Astrocyte (in vitro differentiated cells and primary cell): ENCODE measurements at regions not wholly inside any gene's neighbourhood (a gene's known extent, or its start where the extent isn't known, plus 50 kb on each side); places are given as distances from the start of the nearest gene placed in this dataset.

Source experiments
- DNase-seq: peaks from one replicate; pipeline ENCODE4 v3.0.0-alpha.2; 2010; ENCODE audit warnings: low read depth
- FAIRE-seq: peaks from 2 replicates; lab custom pipeline; 2011; peaks lifted over from hg19 to GRCh38; lab: Jason Lieb, UNC
- H2AFZ ChIP-seq: 2 replicates; pipeline ENCODE4 v1.6.0; 2012; ENCODE audit warnings: low read depth, low read length, inconsistent platforms
- H3K27ac ChIP-seq: 2 replicates; pipeline ENCODE4 v1.5.1; 2011; ENCODE audit warnings: low read depth, low read length, inconsistent platforms
- H3K27me3 ChIP-seq: 2 replicates; pipeline ENCODE4 v1.6.0; 2011; ENCODE audit warnings: low read length, inconsistent platforms; ENCODE audit not compliant: insufficient read depth
- H3K36me3 ChIP-seq: 2 replicates; pipeline ENCODE4 v1.5.1; 2011; ENCODE audit warnings: low read length, inconsistent platforms; ENCODE audit not compliant: insufficient read depth
- H3K4me1 ChIP-seq: 2 replicates; pipeline ENCODE4 v1.5.1; 2011; ENCODE audit warnings: low read length, inconsistent platforms; ENCODE audit not compliant: insufficient read depth
- H3K4me2 ChIP-seq: 2 replicates; pipeline ENCODE4 v1.6.0; 2012; ENCODE audit warnings: low read length, inconsistent platforms
- H3K4me3 ChIP-seq: 2 replicates; pipeline ENCODE4 v1.5.1; 2011; ENCODE audit warnings: low read depth, mild to moderate bottlenecking, low read length, inconsistent platforms; ENCODE audit not compliant: insufficient read depth
- H3K79me2 ChIP-seq: 2 replicates; pipeline ENCODE4 v1.6.0; 2012; ENCODE audit warnings: mild to moderate bottlenecking, low read length, inconsistent platforms; ENCODE audit not compliant: insufficient read depth
- H3K9ac ChIP-seq: 2 replicates; pipeline ENCODE4 v1.6.0; 2012; ENCODE audit warnings: mild to moderate bottlenecking, low read length, inconsistent platforms
- H3K9me3 ChIP-seq: 2 replicates; pipeline ENCODE4 v1.5.1; 2012; ENCODE audit warnings: low read depth, mild to moderate bottlenecking, low read length, inconsistent platforms; ENCODE audit not compliant: insufficient read depth
- H4K20me1 ChIP-seq: 2 replicates; pipeline ENCODE4 v1.6.0; 2012; ENCODE audit warnings: low read length, inconsistent platforms; ENCODE audit not compliant: insufficient read depth
- H3K27ac Mint-ChIP-seq: one replicate; pipeline ENCODE4 v1.8.0; 2021; ENCODE audit warnings: mild to moderate bottlenecking, mixed read lengths; ENCODE audit not compliant: unreplicated experiment
- H3K27me3 Mint-ChIP-seq: one replicate; pipeline ENCODE4 v1.8.0; 2021; ENCODE audit warnings: low read depth, mixed read lengths; ENCODE audit not compliant: unreplicated experiment
- H3K36me3 Mint-ChIP-seq: one replicate; pipeline ENCODE4 v1.8.0; 2021; ENCODE audit warnings: low read depth, mixed read lengths; ENCODE audit not compliant: unreplicated experiment
- H3K4me1 Mint-ChIP-seq: one replicate; pipeline ENCODE4 v1.8.0; 2021; ENCODE audit warnings: low read depth, mixed read lengths; ENCODE audit not compliant: unreplicated experiment
- H3K4me3 Mint-ChIP-seq: one replicate; pipeline ENCODE4 v1.8.0; 2021; ENCODE audit warnings: mild to moderate bottlenecking, moderate library complexity, mixed read lengths; ENCODE audit not compliant: unreplicated experiment
- H3K9me3 Mint-ChIP-seq: one replicate; pipeline ENCODE4 v1.8.0; 2021; ENCODE audit warnings: mild to moderate bottlenecking, mixed read lengths; ENCODE audit not compliant: unreplicated experiment
- EZH2 ChIP-seq: IDR thresholded peaks from 2 replicates; pipeline ENCODE4 v1.6.1; 2012; ENCODE audit warnings: mild to moderate bottlenecking, low read length, inconsistent platforms; ENCODE audit not compliant: insufficient read depth
- TF ChIP-seq, protein P1 (sequence below): IDR thresholded peaks from 2 replicates; pipeline ENCODE4 v1.5.1; 2011; ENCODE audit warnings: low read depth, mild to moderate bottlenecking, inconsistent platforms, low read length, moderate library complexity; ENCODE audit not compliant: insufficient read depth

DNA sequence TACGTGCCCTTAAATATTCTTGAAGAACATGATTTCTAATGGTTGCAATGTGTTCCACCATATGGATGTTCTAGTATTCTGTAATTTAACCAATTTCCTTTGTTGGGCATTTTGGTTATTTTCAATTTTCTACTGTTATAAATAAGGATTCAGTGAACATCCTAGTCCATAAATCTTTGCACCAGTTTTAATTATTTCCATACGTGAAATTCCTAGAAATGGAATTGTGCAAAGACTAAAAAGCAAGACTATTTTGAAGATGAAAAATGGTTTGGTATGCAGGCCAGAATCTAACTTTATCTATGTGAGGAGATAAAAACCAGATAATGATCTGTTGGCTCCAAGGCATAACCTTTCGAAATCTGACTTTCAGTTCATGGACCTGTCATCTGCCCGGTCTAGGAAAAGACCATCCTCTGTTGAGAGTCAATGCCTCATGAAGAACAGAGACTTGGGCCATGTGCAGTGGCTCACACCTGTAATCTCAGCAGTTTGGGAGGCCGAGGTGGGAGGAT lies 633.2 kb upstream of the NRP1 start:
- no peaks in the 10 kb centered on the region for H3K4me1 ChIP-seq

DNA sequence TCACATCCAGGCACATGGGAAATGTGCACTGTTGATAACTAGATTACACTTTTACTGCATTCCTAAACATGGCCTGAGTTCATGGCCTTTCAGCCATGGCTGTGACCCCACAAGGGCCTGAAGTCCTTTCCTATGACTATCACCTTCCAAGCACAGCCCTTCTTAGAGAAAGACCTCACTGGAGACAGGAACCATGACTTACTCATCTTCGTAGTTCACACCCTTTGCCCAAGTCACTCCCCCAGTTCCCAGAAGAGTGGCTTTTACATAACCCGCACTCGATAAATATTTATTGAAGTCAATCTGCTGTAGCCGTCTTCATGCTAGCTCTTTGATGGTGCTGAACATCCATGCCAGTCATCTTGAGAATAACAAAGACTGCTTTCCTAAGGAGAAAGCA lies 632.5 kb upstream of the NRP1 start:
- no peak for FAIRE-seq
- Histone ChIP-seq H3K36me3 (no peaks in the 10 kb centered on the region), H2AFZ (no peak overlapping the region), H3K79me2 (no peaks in the 10 kb centered on the region), H3K4me2 (no peak overlapping the region), H3K27me3 (peaks cover 2% of the 10 kb centered on the region), H3K9ac (no peak overlapping the region), H3K9me3 (no peaks in the 10 kb centered on the region), H3K27ac (no peak overlapping the region), H4K20me1 (no peaks in the 10 kb centered on the region), H3K4me1 (no peaks in the 10 kb centered on the region), H3K4me3 (no peak overlapping the region)
- Mint-ChIP-seq H3K9me3 (peaks cover 6% of the 10 kb centered on the region), H3K4me1 (peaks cover 1% of the 10 kb centered on the region), H3K27me3 (peaks cover 19% of the 10 kb centered on the region), H3K27ac (no peak overlapping the region), H3K36me3 (no peaks in the 10 kb centered on the region), H3K4me3 (no peak overlapping the region)
- no peak for TF ChIP-seq EZH2
- TF ChIP-seq, protein P1, sequence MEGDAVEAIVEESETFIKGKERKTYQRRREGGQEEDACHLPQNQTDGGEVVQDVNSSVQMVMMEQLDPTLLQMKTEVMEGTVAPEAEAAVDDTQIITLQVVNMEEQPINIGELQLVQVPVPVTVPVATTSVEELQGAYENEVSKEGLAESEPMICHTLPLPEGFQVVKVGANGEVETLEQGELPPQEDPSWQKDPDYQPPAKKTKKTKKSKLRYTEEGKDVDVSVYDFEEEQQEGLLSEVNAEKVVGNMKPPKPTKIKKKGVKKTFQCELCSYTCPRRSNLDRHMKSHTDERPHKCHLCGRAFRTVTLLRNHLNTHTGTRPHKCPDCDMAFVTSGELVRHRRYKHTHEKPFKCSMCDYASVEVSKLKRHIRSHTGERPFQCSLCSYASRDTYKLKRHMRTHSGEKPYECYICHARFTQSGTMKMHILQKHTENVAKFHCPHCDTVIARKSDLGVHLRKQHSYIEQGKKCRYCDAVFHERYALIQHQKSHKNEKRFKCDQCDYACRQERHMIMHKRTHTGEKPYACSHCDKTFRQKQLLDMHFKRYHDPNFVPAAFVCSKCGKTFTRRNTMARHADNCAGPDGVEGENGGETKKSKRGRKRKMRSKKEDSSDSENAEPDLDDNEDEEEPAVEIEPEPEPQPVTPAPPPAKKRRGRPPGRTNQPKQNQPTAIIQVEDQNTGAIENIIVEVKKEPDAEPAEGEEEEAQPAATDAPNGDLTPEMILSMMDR, result no peak
- DNase-seq, result no peak

More for the DNA sequence above, 633.2 kb upstream of the NRP1 start:
- Mint-ChIP-seq H3K9me3 (peaks cover 6% of the 10 kb centered on the region), H3K27me3 (peaks cover 19% of the 10 kb centered on the region), H3K4me3 (no peak overlapping the region), H3K36me3 (no peaks in the 10 kb centered on the region), H3K4me1 (peaks cover 1% of the 10 kb centered on the region), H3K27ac (no peak overlapping the region)
- Histone ChIP-seq H3K79me2 (no peaks in the 10 kb centered on the region), H3K9ac (no peak overlapping the region), H3K4me2 (no peak overlapping the region), H3K4me3 (no peak overlapping the region), H3K36me3 (no peaks in the 10 kb centered on the region), H3K27ac (no peak overlapping the region), H4K20me1 (no peaks in the 10 kb centered on the region), H3K27me3 (peaks cover 2% of the 10 kb centered on the region), H3K9me3 (no peaks in the 10 kb centered on the region), H2AFZ (no peak overlapping the region)
- no peak for TF ChIP-seq EZH2
- TF ChIP-seq, protein P1, result no peak
- FAIRE-seq, result peak; percentile 20
- no peak for DNase-seq

GRCh38 chr10:33965795-33966581 lies 631.5 kb upstream of the NRP1 start:
- DNase-seq, result no peak
- H3K4me1 Mint-ChIP-seq, result peaks cover 1% of the 10 kb centered on the region
- no peaks in the 10 kb centered on the region for H3K4me1 ChIP-seq
- H3K79me2 ChIP-seq, result no peaks in the 10 kb centered on the region
- H3K9ac ChIP-seq, result no peak overlapping the region
- H3K27ac ChIP-seq, result no peak overlapping the region
- no peak overlapping the region for H3K4me3 Mint-ChIP-seq
- H3K36me3 Mint-ChIP-seq, result no peaks in the 10 kb centered on the region
- no peak overlapping the region for H2AFZ ChIP-seq
- no peaks in the 10 kb centered on the region for H3K36me3 ChIP-seq
- H3K9me3 Mint-ChIP-seq, result peaks cover 6% of the 10 kb centered on the region
- no peak overlapping the region for H3K4me3 ChIP-seq
- H3K27me3 Mint-ChIP-seq, result peaks cover 16% of the 10 kb centered on the region
- H3K4me2 ChIP-seq, result no peak overlapping the region
- TF ChIP-seq, protein P1, result no peak
- TF ChIP-seq EZH2, result no peak
- H3K27me3 ChIP-seq, result peaks cover 2% of the 10 kb centered on the region
- no peaks in the 10 kb centered on the region for H3K9me3 ChIP-seq
- H4K20me1 ChIP-seq, result no peaks in the 10 kb centered on the region
- no peak overlapping the region for H3K27ac Mint-ChIP-seq
- FAIRE-seq, result no peak
